ENCODE measurements at regions not wholly inside any gene's neighbourhood (a gene's known extent, or its start where the extent isn't known, plus 50 kb on each side); places are given as distances from the start of the nearest gene placed in this dataset.

GRCh38 chrX:10897768-10898167 is 213.4 kb upstream of the HCCS start:
- in situ Hi-C loops (cut with HindIII; ENCODE audit: low sequenced_read_pairs) = no loop called here
- no peak overlapping the region for H3K4me3 ChIP-seq (ENCODE audit: low read depth, low read length)
- TF ChIP-seq, protein P1, sequence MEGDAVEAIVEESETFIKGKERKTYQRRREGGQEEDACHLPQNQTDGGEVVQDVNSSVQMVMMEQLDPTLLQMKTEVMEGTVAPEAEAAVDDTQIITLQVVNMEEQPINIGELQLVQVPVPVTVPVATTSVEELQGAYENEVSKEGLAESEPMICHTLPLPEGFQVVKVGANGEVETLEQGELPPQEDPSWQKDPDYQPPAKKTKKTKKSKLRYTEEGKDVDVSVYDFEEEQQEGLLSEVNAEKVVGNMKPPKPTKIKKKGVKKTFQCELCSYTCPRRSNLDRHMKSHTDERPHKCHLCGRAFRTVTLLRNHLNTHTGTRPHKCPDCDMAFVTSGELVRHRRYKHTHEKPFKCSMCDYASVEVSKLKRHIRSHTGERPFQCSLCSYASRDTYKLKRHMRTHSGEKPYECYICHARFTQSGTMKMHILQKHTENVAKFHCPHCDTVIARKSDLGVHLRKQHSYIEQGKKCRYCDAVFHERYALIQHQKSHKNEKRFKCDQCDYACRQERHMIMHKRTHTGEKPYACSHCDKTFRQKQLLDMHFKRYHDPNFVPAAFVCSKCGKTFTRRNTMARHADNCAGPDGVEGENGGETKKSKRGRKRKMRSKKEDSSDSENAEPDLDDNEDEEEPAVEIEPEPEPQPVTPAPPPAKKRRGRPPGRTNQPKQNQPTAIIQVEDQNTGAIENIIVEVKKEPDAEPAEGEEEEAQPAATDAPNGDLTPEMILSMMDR (IDR thresholded peaks at IDR 0.05; ENCODE audit: low read depth, low read length, missing control alignments) = no peak
- DNase-seq (ENCODE audit: low read depth) = no peak

DNA sequence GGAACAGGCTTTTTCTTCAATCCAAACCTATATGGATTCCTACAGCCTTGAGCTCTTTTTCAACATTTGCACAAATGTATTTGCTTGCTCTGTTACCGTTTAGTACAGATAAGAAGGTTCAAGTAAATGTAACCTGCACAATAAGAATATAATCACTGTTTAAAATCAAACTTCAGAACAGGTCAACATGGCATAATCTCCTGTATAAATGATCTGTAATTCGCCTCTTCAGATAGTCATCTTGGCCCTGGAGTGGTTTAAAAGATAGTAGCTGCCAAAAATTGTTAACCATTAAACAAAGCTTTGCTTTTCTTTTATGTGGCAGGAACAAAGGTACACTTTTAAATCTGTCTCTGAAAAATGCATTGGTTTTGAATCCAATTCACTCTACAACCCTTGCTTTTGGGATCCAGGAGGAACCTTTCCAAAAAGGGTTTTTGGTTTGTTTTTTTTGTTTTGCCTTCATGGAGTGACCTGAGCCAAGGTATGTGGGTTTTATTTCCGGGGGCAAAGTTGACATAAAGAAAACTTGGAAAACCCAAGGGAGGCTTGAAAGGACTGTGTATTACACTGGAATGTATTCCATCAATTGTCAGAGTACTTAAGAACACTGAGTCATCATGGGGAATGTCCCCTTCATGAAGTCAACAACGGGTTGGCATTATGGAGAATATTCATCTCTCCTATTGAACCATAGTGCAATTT is 210.4 kb upstream of the HCCS start:
- DNase-seq (ENCODE audit: low read depth) = peak; percentile 49
- in situ Hi-C loops (cut with HindIII; ENCODE audit: low sequenced_read_pairs) = no loop called here
- H3K4me3 ChIP-seq (ENCODE audit: low read depth, low read length) = no peak overlapping the region
- TF ChIP-seq, protein P1 (IDR thresholded peaks at IDR 0.05; ENCODE audit: low read depth, low read length, missing control alignments) = no peak

- in situ Hi-C loops (cut with HindIII; ENCODE audit: low sequenced_read_pairs) = no loop called here
- TF ChIP-seq, protein P1 (IDR thresholded peaks at IDR 0.05; ENCODE audit: low read depth, low read length, missing control alignments) = no peak
- H3K4me3 ChIP-seq (ENCODE audit: low read depth, low read length) = no peak overlapping the region
- DNase-seq (ENCODE audit: low read depth) = no peak
Observed at GRCh38 chrX:10901290-10901633, 209.9 kb upstream of the HCCS start.

- no peak for DNase-seq (ENCODE audit: low read depth)
- H3K4me3 ChIP-seq (ENCODE audit: low read depth, low read length) = no peak overlapping the region
- in situ Hi-C loops (cut with HindIII; ENCODE audit: low sequenced_read_pairs) = no loop called here
- TF ChIP-seq, protein P1 (IDR thresholded peaks at IDR 0.05; ENCODE audit: low read depth, low read length, missing control alignments) = no peak
Observed at GRCh38 chrX:10902001-10902400, 209.1 kb upstream of the HCCS start.

DNA sequence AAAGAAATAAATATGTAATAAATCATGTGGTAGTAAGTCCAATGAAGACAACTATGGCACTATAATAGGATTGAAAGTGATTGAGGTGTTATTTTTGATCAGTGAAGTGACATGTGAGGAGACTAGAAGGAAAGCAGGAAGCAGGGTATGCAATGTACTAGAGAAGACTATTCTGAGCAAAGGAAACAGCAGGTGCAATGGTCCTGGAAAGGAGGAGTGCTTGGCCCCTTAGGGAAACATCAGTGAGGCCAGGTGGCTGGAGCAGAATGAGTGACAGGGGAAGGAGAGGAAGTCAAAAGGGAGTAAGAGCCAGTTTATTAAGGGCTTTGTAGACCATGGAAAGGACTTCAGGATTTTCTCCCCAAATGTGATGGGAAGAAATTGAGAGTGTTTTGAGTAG is 207.6 kb upstream of the HCCS start:
- in situ Hi-C loops (cut with HindIII; ENCODE audit: low sequenced_read_pairs) = no loop called here
- TF ChIP-seq, protein P1 (IDR thresholded peaks at IDR 0.05; ENCODE audit: low read depth, low read length, missing control alignments) = no peak
- H3K4me3 ChIP-seq (ENCODE audit: low read depth, low read length) = no peak overlapping the region
- no peak for DNase-seq (ENCODE audit: low read depth)

DNA sequence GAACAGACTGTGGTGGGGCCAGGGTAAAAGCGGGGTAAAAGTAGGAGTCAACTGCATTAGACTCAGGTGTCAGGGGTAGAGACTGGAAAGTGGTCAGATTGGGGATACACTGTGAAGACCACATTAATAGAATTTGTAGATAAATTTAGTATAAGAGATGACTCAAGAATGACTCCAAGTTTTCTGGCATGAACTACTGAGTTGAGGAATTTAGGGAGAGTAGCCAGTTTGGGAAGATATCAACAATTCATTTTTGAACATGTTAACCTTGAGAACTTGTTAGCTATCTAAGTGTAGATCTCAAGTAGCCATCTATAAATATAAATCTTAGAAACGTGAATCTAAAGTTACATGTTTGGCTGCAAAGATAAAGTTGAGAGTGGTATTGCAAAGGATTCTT is 206.9 kb upstream of the HCCS start:
- TF ChIP-seq, protein P1 (IDR thresholded peaks at IDR 0.05; ENCODE audit: low read depth, low read length, missing control alignments) = no peak
- no peak overlapping the region for H3K4me3 ChIP-seq (ENCODE audit: low read depth, low read length)
- DNase-seq (ENCODE audit: low read depth) = peak; percentile 15
- in situ Hi-C loops (cut with HindIII; ENCODE audit: low sequenced_read_pairs) = no loop called here

Measured in astrocyte of the cerebellum (primary cell).